Neural crest cell (in vitro differentiated cells): ENCODE measurements at regions not wholly inside any gene's neighbourhood (a gene's known extent, or its start where the extent isn't known, plus 50 kb on each side); places are given as distances from the start of the nearest gene placed in this dataset.

ENCODE experiments used
- DNase-seq: peaks from one replicate; pipeline ENCODE4 v3.0.0; 2021; ENCODE audit warnings: low read depth, mixed read lengths, low spot score
- H3K27ac Mint-ChIP-seq: one replicate; pipeline ENCODE4 v1.8.0; 2021; ENCODE audit warnings: mild to moderate bottlenecking, mixed read lengths; ENCODE audit not compliant: unreplicated experiment
- H3K27me3 Mint-ChIP-seq: 2 replicates; pipeline ENCODE4 v1.8.0; 2021; ENCODE audit warnings: low read depth, mild to moderate bottlenecking, mixed read lengths
- H3K36me3 Mint-ChIP-seq: 2 replicates; pipeline ENCODE4 v1.8.0; 2021; ENCODE audit warnings: low read depth, mild to moderate bottlenecking, mixed read lengths
- H3K4me1 Mint-ChIP-seq: 2 replicates; pipeline ENCODE4 v1.8.0; 2021; ENCODE audit warnings: mixed read lengths
- H3K4me3 Mint-ChIP-seq: one replicate; pipeline ENCODE4 v1.8.0; 2021; ENCODE audit warnings: mild to moderate bottlenecking, mixed read lengths
- H3K9me3 Mint-ChIP-seq: 2 replicates; pipeline ENCODE4 v1.8.0; 2021; ENCODE audit warnings: mixed read lengths
- CTCF ChIP-seq: fragments of 200-600 bp; sonication (generic); conservative IDR thresholded peaks from 2 replicates; pipeline ENCODE4 v1.5.0; 2021; ENCODE audit warnings: antibody characterized with exemption, mild to moderate bottlenecking

- no peak for TF ChIP-seq CTCF
These were observed 1711.4 kb upstream of the PIK3C3 start for GRCh38 chr18:40243607-40244006.

GRCh38 chr18:40235836-40236235 is 1719.2 kb upstream of the PIK3C3 start:
- DNase-seq, result no peak
- H3K36me3 Mint-ChIP-seq, result no peaks in the 10 kb centered on the region
- no peaks in the 10 kb centered on the region for H3K9me3 Mint-ChIP-seq
- H3K27me3 Mint-ChIP-seq, result no peaks in the 10 kb centered on the region
- H3K27ac Mint-ChIP-seq, result peak overlapping the region; percentile 83
- H3K4me3 Mint-ChIP-seq, result no peak overlapping the region
- H3K4me1 Mint-ChIP-seq, result peaks cover 11% of the 10 kb centered on the region
- TF ChIP-seq CTCF, result no peak

More at GRCh38 chr18:40243607-40244006, 1711.4 kb upstream of the PIK3C3 start:
- Mint-ChIP-seq H3K9me3 (peaks cover 6% of the 10 kb centered on the region), H3K4me1 (no peaks in the 10 kb centered on the region), H3K27ac (no peak overlapping the region), H3K4me3 (no peak overlapping the region), H3K36me3 (no peaks in the 10 kb centered on the region), H3K27me3 (no peaks in the 10 kb centered on the region)
- no peak for DNase-seq

- H3K9me3 Mint-ChIP-seq, result no peaks in the 10 kb centered on the region
- TF ChIP-seq CTCF, result no peak
- peaks cover 11% of the 10 kb centered on the region for H3K4me1 Mint-ChIP-seq
- H3K4me3 Mint-ChIP-seq, result no peak overlapping the region
- H3K27ac Mint-ChIP-seq, result no peak overlapping the region
- H3K27me3 Mint-ChIP-seq, result no peaks in the 10 kb centered on the region
- H3K36me3 Mint-ChIP-seq, result no peaks in the 10 kb centered on the region
- DNase-seq, result no peak
These were observed 1719.7 kb upstream of the PIK3C3 start for GRCh38 chr18:40235323-40235722.

- Mint-ChIP-seq H3K27me3 (no peaks in the 10 kb centered on the region), H3K4me1 (peaks cover 11% of the 10 kb centered on the region)
- no peak for TF ChIP-seq CTCF
These were observed 1721.0 kb upstream of the PIK3C3 start for GRCh38 chr18:40233931-40234616.

GRCh38 chr18:40222776-40223175 is 1732.3 kb upstream of the PIK3C3 start:
- no peak for DNase-seq
- no peaks in the 10 kb centered on the region for H3K36me3 Mint-ChIP-seq
- H3K9me3 Mint-ChIP-seq, result no peaks in the 10 kb centered on the region
- TF ChIP-seq CTCF, result no peak
- no peak overlapping the region for H3K4me3 Mint-ChIP-seq
- no peak overlapping the region for H3K27ac Mint-ChIP-seq
- H3K27me3 Mint-ChIP-seq, result no peaks in the 10 kb centered on the region
- H3K4me1 Mint-ChIP-seq, result no peaks in the 10 kb centered on the region

More at GRCh38 chr18:40233931-40234616, 1721.0 kb upstream of the PIK3C3 start:
- H3K27ac Mint-ChIP-seq, result no peak overlapping the region
- DNase-seq, result no peak
- no peaks in the 10 kb centered on the region for H3K9me3 Mint-ChIP-seq
- no peak overlapping the region for H3K4me3 Mint-ChIP-seq
- no peaks in the 10 kb centered on the region for H3K36me3 Mint-ChIP-seq
